Upper lobe of left lung (tissue), 6 donors: ENCODE measurements at regions not wholly inside any gene's neighbourhood (a gene's known extent, or its start where the extent isn't known, plus 50 kb on each side); places are given as distances from the start of the nearest gene placed in this dataset.

Source experiments
- ATAC-seq, 2 donors: fragments of 200-7000 bp; cut with Tn5 transposase; one replicate each; pipeline ENCODE4 v1.9.1; 2022; ENCODE audit warnings: mild to moderate bottlenecking in 2 of 2, moderate library complexity in 2 of 2; ENCODE audit not compliant: low FRiP score in 2 of 2
- DNase-seq, 2 donors: peaks; one replicate each; pipeline ENCODE4 v3.0.0-alpha.2; 2019 to 2020
- H3K27ac ChIP-seq, 4 donors: fragments of 200-600 bp; sonication (generic); one replicate each; pipeline ENCODE4 v1.5.1; 2016 to 2019
- H3K27me3 ChIP-seq, 4 donors: fragments of 200-600 bp; sonication (generic); one replicate each; pipeline ENCODE4 v1.5.1; 2017 to 2019
- H3K36me3 ChIP-seq, 4 donors: fragments of 200-600 bp; sonication (generic); one replicate each; pipeline ENCODE4 v1.5.1; 2016 to 2019
- H3K4me1 ChIP-seq, 4 donors: fragments of 200-600 bp; sonication (generic); one replicate each; pipeline ENCODE4 v1.5.1; 2018 to 2019
- H3K4me3 ChIP-seq, 4 donors: fragments of 200-600 bp; sonication (generic); one replicate each; pipeline ENCODE4 v1.5.1; 2017 to 2019; ENCODE audit warnings: mild to moderate bottlenecking in 2 of 4, moderate library complexity in 1 of 4
- H3K9me3 ChIP-seq, 4 donors: fragments of 200-600 bp; sonication (generic); one replicate each; pipeline ENCODE4 v1.5.1; 2018 to 2019
- EP300 ChIP-seq, 4 donors: sonication (generic); formaldehyde crosslinking; IDR thresholded peaks; one replicate each; pipeline ENCODE4 v1.5.1; 2017; ENCODE audit warnings: antibody characterized with exemption in 4 of 4, control low read depth in 2 of 4
- POLR2A ChIP-seq, 4 donors: fragments of 450-650 bp; IDR thresholded peaks; one replicate each; pipeline ENCODE4 v1.5.1; 2016 to 2017; ENCODE audit warnings: antibody characterized with exemption in 4 of 4, mild to moderate bottlenecking in 2 of 4
- POLR2AphosphoS5 ChIP-seq, 2 donors: sonication (generic); formaldehyde crosslinking; IDR thresholded peaks; one replicate each; pipeline ENCODE4 v1.5.1; 2017; ENCODE audit warnings: antibody characterized with exemption in 2 of 2
- WGBS, 2 donors: methylation state at CpG; one replicate each; pipeline ENCODE4 v1.1.5; 2017 to 2018; 5-methylcytosine and 5-hydroxymethylcytosine counted together
- TF ChIP-seq, protein P1 (sequence below), 6 experiments: fragments of 450-650 bp in 4 of 6; fragments of 200-600 bp in 2 of 6; sonication (generic) in 2 of 6; IDR thresholded peaks; one replicate each; pipeline ENCODE4 v1.5.1; 2016 to 2019; ENCODE audit warnings: antibody characterized with exemption in 6 of 6
- donor health status: DM: no; HTN: no; CAD: no; lungs with moderate emphysema.
- donor health status: DM: no; HTN: yes; CAD: no; lungs with severe emphysema.

DNA sequence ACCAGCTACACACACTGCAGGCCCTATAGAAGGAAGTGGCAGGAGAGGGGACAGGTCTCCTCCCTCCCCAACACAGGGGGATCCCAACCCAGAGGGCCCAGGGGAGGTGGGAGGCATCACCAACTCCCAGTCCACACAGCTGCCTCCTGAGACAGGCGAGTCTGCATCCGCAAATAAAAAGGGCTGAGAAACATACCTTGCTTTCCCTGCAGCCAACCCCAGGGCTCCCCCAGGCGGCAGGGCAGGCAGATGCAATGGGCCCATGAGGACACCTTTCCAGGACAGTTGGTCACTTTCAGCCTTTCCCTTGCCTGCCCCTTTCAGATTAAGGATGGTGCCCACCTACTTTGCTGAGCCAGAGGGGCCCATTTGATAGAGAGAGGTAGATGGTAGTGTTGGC, 180.0 kb downstream of the BRD1 start:
- WGBS, 2 donors: 74% methylated on average over 3 of the region's 3 CpGs; no CpG with 5 or more reads in 1 of the 2 donors
- Histone ChIP-seq H3K4me3 (no peak overlapping the region), H3K4me1 (peaks cover 0 to 10% (median 6%) of the 10 kb centered on the region in 4 donors), H3K36me3 (peaks cover 0 to 9% (median 3%) of the 10 kb centered on the region in 4 donors), H3K27ac (no peak overlapping the region), H3K9me3 (no peaks in the 10 kb centered on the region), H3K27me3 (no peaks in the 10 kb centered on the region)
- TF ChIP-seq, protein P1, sequence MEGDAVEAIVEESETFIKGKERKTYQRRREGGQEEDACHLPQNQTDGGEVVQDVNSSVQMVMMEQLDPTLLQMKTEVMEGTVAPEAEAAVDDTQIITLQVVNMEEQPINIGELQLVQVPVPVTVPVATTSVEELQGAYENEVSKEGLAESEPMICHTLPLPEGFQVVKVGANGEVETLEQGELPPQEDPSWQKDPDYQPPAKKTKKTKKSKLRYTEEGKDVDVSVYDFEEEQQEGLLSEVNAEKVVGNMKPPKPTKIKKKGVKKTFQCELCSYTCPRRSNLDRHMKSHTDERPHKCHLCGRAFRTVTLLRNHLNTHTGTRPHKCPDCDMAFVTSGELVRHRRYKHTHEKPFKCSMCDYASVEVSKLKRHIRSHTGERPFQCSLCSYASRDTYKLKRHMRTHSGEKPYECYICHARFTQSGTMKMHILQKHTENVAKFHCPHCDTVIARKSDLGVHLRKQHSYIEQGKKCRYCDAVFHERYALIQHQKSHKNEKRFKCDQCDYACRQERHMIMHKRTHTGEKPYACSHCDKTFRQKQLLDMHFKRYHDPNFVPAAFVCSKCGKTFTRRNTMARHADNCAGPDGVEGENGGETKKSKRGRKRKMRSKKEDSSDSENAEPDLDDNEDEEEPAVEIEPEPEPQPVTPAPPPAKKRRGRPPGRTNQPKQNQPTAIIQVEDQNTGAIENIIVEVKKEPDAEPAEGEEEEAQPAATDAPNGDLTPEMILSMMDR (IDR thresholded peaks at IDR 0.05): no peak
- TF ChIP-seq EP300 (IDR thresholded peaks at IDR 0.05) (no peak), POLR2A (IDR thresholded peaks at IDR 0.05) (no peak), POLR2AphosphoS5 (IDR thresholded peaks at IDR 0.05) (no peak)
- DNase-seq: no peak
- no peak for ATAC-seq

GRCh38 chr22:49646876-49647275, 180.8 kb downstream of the BRD1 start:
- peaks cover 0 to 15% (median 10%) of the 10 kb centered on the region in 4 donors for H3K4me1 ChIP-seq
- no peaks in the 10 kb centered on the region for H3K27me3 ChIP-seq
- 71 to 72% methylated on average over 3 of the region's 3 CpGs for WGBS, 2 donors
- H3K9me3 ChIP-seq: no peaks in the 10 kb centered on the region
- TF ChIP-seq EP300 (IDR thresholded peaks at IDR 0.05): no peak
- no peak for TF ChIP-seq POLR2AphosphoS5 (IDR thresholded peaks at IDR 0.05)
- TF ChIP-seq, protein P1 (IDR thresholded peaks at IDR 0.05): no peak
- TF ChIP-seq POLR2A (IDR thresholded peaks at IDR 0.05): no peak
- ATAC-seq (no peak), DNase-seq (no peak)
- H3K36me3 ChIP-seq: peaks cover 0 to 9% (median 3%) of the 10 kb centered on the region in 4 donors
- H3K4me3 ChIP-seq: no peak overlapping the region
- H3K27ac ChIP-seq: no peak overlapping the region

- ATAC-seq (no peak), DNase-seq (no peak)
- H3K4me1 ChIP-seq: peaks cover 0 to 15% (median 10%) of the 10 kb centered on the region in 4 donors
- no peak for TF ChIP-seq EP300 (IDR thresholded peaks at IDR 0.05)
- no peak for TF ChIP-seq POLR2A (IDR thresholded peaks at IDR 0.05)
- TF ChIP-seq, protein P1 (IDR thresholded peaks at IDR 0.05): no peak
- no peak for TF ChIP-seq POLR2AphosphoS5 (IDR thresholded peaks at IDR 0.05)
- H3K9me3 ChIP-seq: no peaks in the 10 kb centered on the region
- 84 to 93% methylated on average over 10 to 13 of the region's 13 CpGs for WGBS, 2 donors
- peaks cover 0 to 9% (median 3%) of the 10 kb centered on the region in 4 donors for H3K36me3 ChIP-seq
- H3K4me3 ChIP-seq: no peak overlapping the region
- H3K27me3 ChIP-seq: no peaks in the 10 kb centered on the region
- H3K27ac ChIP-seq: no peak overlapping the region
Measured at GRCh38 chr22:49645791-49646550, 181.7 kb downstream of the BRD1 start.

DNA sequence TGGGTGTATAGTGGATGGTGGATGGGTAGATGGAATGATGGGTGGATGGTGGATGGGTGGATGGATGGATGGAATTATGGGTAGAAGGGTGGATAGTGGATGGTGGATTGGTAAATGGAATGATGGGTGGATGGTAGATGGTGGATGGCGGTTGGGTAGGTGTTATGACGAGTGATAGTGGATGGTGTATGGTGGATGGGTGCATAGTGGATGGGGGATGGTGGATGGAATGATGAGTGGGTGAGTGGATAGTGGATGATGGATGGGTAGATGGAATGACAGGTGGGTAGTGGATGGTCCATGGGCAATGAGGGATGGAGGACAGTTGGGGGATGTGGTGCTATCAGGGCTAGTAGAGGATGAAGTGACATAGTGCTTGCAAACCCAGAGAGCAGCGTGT, 182.4 kb downstream of the BRD1 start:
- 92 to 97% methylated on average over 3 of the region's 3 CpGs for WGBS, 2 donors
- Histone ChIP-seq H3K27ac (no peak overlapping the region), H3K27me3 (no peaks in the 10 kb centered on the region), H3K4me1 (peaks cover 0 to 15% (median 10%) of the 10 kb centered on the region in 4 donors), H3K4me3 (no peak overlapping the region), H3K36me3 (peaks cover 0 to 5% (median 0%) of the 10 kb centered on the region in 4 donors), H3K9me3 (no peaks in the 10 kb centered on the region)
- no peak for TF ChIP-seq EP300 (IDR thresholded peaks at IDR 0.05)
- no peak for TF ChIP-seq POLR2AphosphoS5 (IDR thresholded peaks at IDR 0.05)
- TF ChIP-seq, protein P1 (IDR thresholded peaks at IDR 0.05): no peak
- no peak for TF ChIP-seq POLR2A (IDR thresholded peaks at IDR 0.05)
- no peak for ATAC-seq
- DNase-seq: no peak

DNA sequence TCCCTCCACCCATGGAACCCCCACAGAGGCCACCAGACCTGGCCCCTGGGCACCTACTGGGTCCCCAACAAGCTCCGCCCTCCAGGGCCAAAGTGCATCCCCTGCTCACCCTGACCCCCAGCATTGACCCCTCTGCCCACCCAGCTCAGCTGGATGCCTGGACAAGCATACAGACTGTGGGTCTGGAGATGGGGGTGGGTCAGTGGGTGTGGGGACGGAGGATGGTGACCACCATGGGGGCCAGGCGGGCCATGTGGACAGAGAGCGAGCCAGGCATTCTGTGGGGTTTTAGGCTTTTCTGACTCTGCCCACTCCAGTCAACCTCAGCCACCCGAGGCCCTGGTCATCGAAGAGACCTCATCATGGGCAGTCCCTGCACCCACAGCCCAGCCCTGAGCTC, 183.7 kb downstream of the BRD1 start:
- TF ChIP-seq, protein P1 (IDR thresholded peaks at IDR 0.05): no peak
- no peak for TF ChIP-seq POLR2A (IDR thresholded peaks at IDR 0.05)
- no peak for TF ChIP-seq EP300 (IDR thresholded peaks at IDR 0.05)
- no peak for TF ChIP-seq POLR2AphosphoS5 (IDR thresholded peaks at IDR 0.05)
- WGBS, 2 donors: 76 to 91% methylated on average over 5 to 6 of the region's 6 CpGs
- no peak overlapping the region for H3K4me3 ChIP-seq
- H3K36me3 ChIP-seq: no peaks in the 10 kb centered on the region
- DNase-seq (no peak), ATAC-seq (no peak)
- H3K27ac ChIP-seq: no peak overlapping the region
- peaks cover 0 to 20% (median 10%) of the 10 kb centered on the region in 4 donors for H3K4me1 ChIP-seq
- no peaks in the 10 kb centered on the region for H3K27me3 ChIP-seq
- no peaks in the 10 kb centered on the region for H3K9me3 ChIP-seq
